ENCODE measurements at regions not wholly inside any gene's neighbourhood (a gene's known extent, or its start where the extent isn't known, plus 50 kb on each side); places are given as distances from the start of the nearest gene placed in this dataset.

GRCh38 chr3:88661433-88661824 lies 446.0 kb upstream of the EPHA3 start:
- no peaks in the 10 kb centered on the region for H3K36me3 ChIP-seq (ENCODE audit: control insufficient read depth, insufficient read depth, low read length)
- no peak overlapping the region for H3K27ac ChIP-seq (ENCODE audit: low read depth, low read length)
- no peak overlapping the region for H3K4me3 ChIP-seq (ENCODE audit: low read depth, low read length)
- H3K27me3 ChIP-seq (ENCODE audit: control insufficient read depth, insufficient read depth, low read length): no peaks in the 10 kb centered on the region
- H3K4me1 ChIP-seq (ENCODE audit: control insufficient read depth, insufficient read depth, low read length): no peaks in the 10 kb centered on the region
- H3K9ac ChIP-seq (ENCODE audit: low read depth, low read length): no peak overlapping the region
- no peaks in the 10 kb centered on the region for H3K9me3 ChIP-seq (ENCODE audit: control insufficient read depth, insufficient read depth, low read length)

DNA sequence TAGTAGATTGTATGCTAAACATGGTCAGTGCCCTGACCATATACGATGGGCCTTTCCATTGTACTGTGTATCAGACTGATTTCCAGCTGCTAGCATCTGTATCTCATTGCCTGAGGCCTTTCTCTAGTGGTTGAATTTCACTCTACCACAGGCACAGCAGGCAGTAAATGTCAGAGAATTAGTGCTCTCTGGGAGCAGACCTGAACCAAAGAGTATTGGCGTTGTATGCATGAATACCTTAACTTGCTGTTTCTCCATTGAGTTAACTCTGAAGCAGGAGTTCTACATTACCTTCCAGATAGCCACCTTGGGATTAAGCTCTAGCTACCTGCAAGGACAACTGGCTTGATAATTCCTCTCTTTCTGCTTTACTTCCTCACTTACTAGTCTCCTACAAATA lies 439.2 kb upstream of the EPHA3 start:
- Histone ChIP-seq H3K9me3 (ENCODE audit: control insufficient read depth, insufficient read depth, low read length) (no peaks in the 10 kb centered on the region), H3K27ac (ENCODE audit: low read depth, low read length) (no peak overlapping the region), H3K36me3 (ENCODE audit: control insufficient read depth, insufficient read depth, low read length) (no peaks in the 10 kb centered on the region), H3K4me1 (ENCODE audit: control insufficient read depth, insufficient read depth, low read length) (no peaks in the 10 kb centered on the region), H3K27me3 (ENCODE audit: control insufficient read depth, insufficient read depth, low read length) (no peaks in the 10 kb centered on the region), H3K9ac (ENCODE audit: low read depth, low read length) (no peak overlapping the region), H3K4me3 (ENCODE audit: low read depth, low read length) (no peak overlapping the region)

- Histone ChIP-seq H3K27ac (ENCODE audit: low read depth, low read length) (no peak overlapping the region), H3K4me1 (ENCODE audit: control insufficient read depth, insufficient read depth, low read length) (no peaks in the 10 kb centered on the region), H3K4me3 (ENCODE audit: low read depth, low read length) (no peak overlapping the region), H3K36me3 (ENCODE audit: control insufficient read depth, insufficient read depth, low read length) (no peaks in the 10 kb centered on the region), H3K9ac (ENCODE audit: low read depth, low read length) (no peak overlapping the region), H3K9me3 (ENCODE audit: control insufficient read depth, insufficient read depth, low read length) (no peaks in the 10 kb centered on the region), H3K27me3 (ENCODE audit: control insufficient read depth, insufficient read depth, low read length) (no peaks in the 10 kb centered on the region)
These were observed 435.8 kb upstream of the EPHA3 start for GRCh38 chr3:88671573-88671972.

- H3K9ac ChIP-seq (ENCODE audit: low read depth, low read length): no peak overlapping the region
- no peaks in the 10 kb centered on the region for H3K27me3 ChIP-seq (ENCODE audit: control insufficient read depth, insufficient read depth, low read length)
- no peaks in the 10 kb centered on the region for H3K36me3 ChIP-seq (ENCODE audit: control insufficient read depth, insufficient read depth, low read length)
- H3K4me1 ChIP-seq (ENCODE audit: control insufficient read depth, insufficient read depth, low read length): no peaks in the 10 kb centered on the region
- H3K9me3 ChIP-seq (ENCODE audit: control insufficient read depth, insufficient read depth, low read length): no peaks in the 10 kb centered on the region
- no peak overlapping the region for H3K4me3 ChIP-seq (ENCODE audit: low read depth, low read length)
- H3K27ac ChIP-seq (ENCODE audit: low read depth, low read length): no peak overlapping the region
These were observed 430.1 kb upstream of the EPHA3 start for GRCh38 chr3:88677298-88677697.

DNA sequence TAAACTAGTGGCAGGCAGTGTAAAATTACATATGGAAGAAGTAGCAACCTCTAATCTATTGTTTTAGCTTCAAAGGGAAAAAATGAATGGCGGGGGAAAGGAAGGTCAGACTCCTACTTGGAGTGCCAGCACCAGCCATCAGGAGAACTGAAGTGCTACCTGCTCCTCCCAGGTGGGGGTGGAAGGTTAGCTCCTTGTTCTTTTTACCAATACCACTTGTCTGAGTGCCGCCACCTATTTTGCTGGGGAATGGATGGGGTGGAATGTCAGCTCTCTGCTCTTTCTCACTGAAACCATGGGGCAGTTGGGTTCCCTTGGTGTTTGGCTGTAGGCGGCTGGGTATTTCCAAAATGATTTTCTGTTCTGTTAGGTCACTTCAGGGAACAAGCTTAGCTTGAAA lies 428.7 kb upstream of the EPHA3 start:
- no peak overlapping the region for H3K4me3 ChIP-seq (ENCODE audit: low read depth, low read length)
- no peaks in the 10 kb centered on the region for H3K4me1 ChIP-seq (ENCODE audit: control insufficient read depth, insufficient read depth, low read length)
- no peaks in the 10 kb centered on the region for H3K36me3 ChIP-seq (ENCODE audit: control insufficient read depth, insufficient read depth, low read length)
- no peaks in the 10 kb centered on the region for H3K9me3 ChIP-seq (ENCODE audit: control insufficient read depth, insufficient read depth, low read length)
- H3K9ac ChIP-seq (ENCODE audit: low read depth, low read length): no peak overlapping the region
- H3K27ac ChIP-seq (ENCODE audit: low read depth, low read length): no peak overlapping the region
- H3K27me3 ChIP-seq (ENCODE audit: control insufficient read depth, insufficient read depth, low read length): no peaks in the 10 kb centered on the region

- no peak overlapping the region for H3K27ac ChIP-seq (ENCODE audit: low read depth, low read length)
- H3K4me3 ChIP-seq (ENCODE audit: low read depth, low read length): no peak overlapping the region
- H3K36me3 ChIP-seq (ENCODE audit: control insufficient read depth, insufficient read depth, low read length): no peaks in the 10 kb centered on the region
- H3K4me1 ChIP-seq (ENCODE audit: control insufficient read depth, insufficient read depth, low read length): no peaks in the 10 kb centered on the region
- H3K9me3 ChIP-seq (ENCODE audit: control insufficient read depth, insufficient read depth, low read length): no peaks in the 10 kb centered on the region
- H3K27me3 ChIP-seq (ENCODE audit: control insufficient read depth, insufficient read depth, low read length): no peaks in the 10 kb centered on the region
- H3K9ac ChIP-seq (ENCODE audit: low read depth, low read length): no peak overlapping the region
These were observed 417.1 kb upstream of the EPHA3 start for GRCh38 chr3:88690287-88690686.

DNA sequence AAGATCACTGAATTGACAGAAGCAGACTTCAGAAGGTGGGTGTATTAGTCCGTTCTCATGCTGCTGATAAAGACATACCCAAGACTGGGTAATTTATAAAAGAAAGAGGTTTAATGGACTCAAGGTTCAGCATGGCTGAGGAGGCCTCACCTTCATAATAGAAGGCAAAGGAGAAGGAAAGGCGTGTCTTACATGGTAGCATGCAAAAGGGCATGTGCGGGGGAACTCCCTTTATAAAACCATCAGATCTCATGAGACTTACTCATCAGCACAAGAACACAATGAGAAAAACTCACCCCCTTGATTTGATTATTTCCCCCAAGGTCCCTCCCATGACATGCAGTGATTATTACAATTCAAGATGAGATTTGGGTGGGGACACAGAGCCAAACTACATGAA lies 416.3 kb upstream of the EPHA3 start:
- H3K27me3 ChIP-seq (ENCODE audit: control insufficient read depth, insufficient read depth, low read length): no peaks in the 10 kb centered on the region
- no peaks in the 10 kb centered on the region for H3K4me1 ChIP-seq (ENCODE audit: control insufficient read depth, insufficient read depth, low read length)
- H3K36me3 ChIP-seq (ENCODE audit: control insufficient read depth, insufficient read depth, low read length): no peaks in the 10 kb centered on the region
- H3K4me3 ChIP-seq (ENCODE audit: low read depth, low read length): no peak overlapping the region
- H3K9me3 ChIP-seq (ENCODE audit: control insufficient read depth, insufficient read depth, low read length): no peaks in the 10 kb centered on the region
- no peak overlapping the region for H3K27ac ChIP-seq (ENCODE audit: low read depth, low read length)
- H3K9ac ChIP-seq (ENCODE audit: low read depth, low read length): no peak overlapping the region

GRCh38 chr3:88703501-88704059 lies 403.8 kb upstream of the EPHA3 start:
- no peaks in the 10 kb centered on the region for H3K4me1 ChIP-seq (ENCODE audit: control insufficient read depth, insufficient read depth, low read length)
- no peaks in the 10 kb centered on the region for H3K27me3 ChIP-seq (ENCODE audit: control insufficient read depth, insufficient read depth, low read length)
- no peaks in the 10 kb centered on the region for H3K36me3 ChIP-seq (ENCODE audit: control insufficient read depth, insufficient read depth, low read length)

GRCh38 chr3:88704338-88704737 lies 403.1 kb upstream of the EPHA3 start:
- no peak overlapping the region for H3K4me3 ChIP-seq (ENCODE audit: low read depth, low read length)
- no peak overlapping the region for H3K9ac ChIP-seq (ENCODE audit: low read depth, low read length)
- H3K4me1 ChIP-seq (ENCODE audit: control insufficient read depth, insufficient read depth, low read length): no peaks in the 10 kb centered on the region
- no peaks in the 10 kb centered on the region for H3K36me3 ChIP-seq (ENCODE audit: control insufficient read depth, insufficient read depth, low read length)
- no peaks in the 10 kb centered on the region for H3K9me3 ChIP-seq (ENCODE audit: control insufficient read depth, insufficient read depth, low read length)
- H3K27ac ChIP-seq (ENCODE audit: low read depth, low read length): no peak overlapping the region
- H3K27me3 ChIP-seq (ENCODE audit: control insufficient read depth, insufficient read depth, low read length): no peaks in the 10 kb centered on the region

More at GRCh38 chr3:88703501-88704059, 403.8 kb upstream of the EPHA3 start:
- Histone ChIP-seq H3K27ac (ENCODE audit: low read depth, low read length) (no peak overlapping the region), H3K4me3 (ENCODE audit: low read depth, low read length) (no peak overlapping the region), H3K9ac (ENCODE audit: low read depth, low read length) (no peak overlapping the region), H3K9me3 (ENCODE audit: control insufficient read depth, insufficient read depth, low read length) (no peaks in the 10 kb centered on the region)

GRCh38 chr3:88707837-88708236 lies 399.6 kb upstream of the EPHA3 start:
- no peak overlapping the region for H3K4me3 ChIP-seq (ENCODE audit: low read depth, low read length)
- H3K36me3 ChIP-seq (ENCODE audit: control insufficient read depth, insufficient read depth, low read length): no peaks in the 10 kb centered on the region
- H3K27ac ChIP-seq (ENCODE audit: low read depth, low read length): no peak overlapping the region
- H3K27me3 ChIP-seq (ENCODE audit: control insufficient read depth, insufficient read depth, low read length): no peaks in the 10 kb centered on the region
- no peaks in the 10 kb centered on the region for H3K9me3 ChIP-seq (ENCODE audit: control insufficient read depth, insufficient read depth, low read length)
- no peaks in the 10 kb centered on the region for H3K4me1 ChIP-seq (ENCODE audit: control insufficient read depth, insufficient read depth, low read length)
- H3K9ac ChIP-seq (ENCODE audit: low read depth, low read length): no peak overlapping the region

GRCh38 chr3:88712552-88712951 lies 394.9 kb upstream of the EPHA3 start:
- H3K27me3 ChIP-seq (ENCODE audit: control insufficient read depth, insufficient read depth, low read length): no peaks in the 10 kb centered on the region
- H3K9ac ChIP-seq (ENCODE audit: low read depth, low read length): no peak overlapping the region
- H3K27ac ChIP-seq (ENCODE audit: low read depth, low read length): no peak overlapping the region
- H3K4me1 ChIP-seq (ENCODE audit: control insufficient read depth, insufficient read depth, low read length): no peaks in the 10 kb centered on the region
- H3K9me3 ChIP-seq (ENCODE audit: control insufficient read depth, insufficient read depth, low read length): no peaks in the 10 kb centered on the region
- no peaks in the 10 kb centered on the region for H3K36me3 ChIP-seq (ENCODE audit: control insufficient read depth, insufficient read depth, low read length)
- no peak overlapping the region for H3K4me3 ChIP-seq (ENCODE audit: low read depth, low read length)

DNA sequence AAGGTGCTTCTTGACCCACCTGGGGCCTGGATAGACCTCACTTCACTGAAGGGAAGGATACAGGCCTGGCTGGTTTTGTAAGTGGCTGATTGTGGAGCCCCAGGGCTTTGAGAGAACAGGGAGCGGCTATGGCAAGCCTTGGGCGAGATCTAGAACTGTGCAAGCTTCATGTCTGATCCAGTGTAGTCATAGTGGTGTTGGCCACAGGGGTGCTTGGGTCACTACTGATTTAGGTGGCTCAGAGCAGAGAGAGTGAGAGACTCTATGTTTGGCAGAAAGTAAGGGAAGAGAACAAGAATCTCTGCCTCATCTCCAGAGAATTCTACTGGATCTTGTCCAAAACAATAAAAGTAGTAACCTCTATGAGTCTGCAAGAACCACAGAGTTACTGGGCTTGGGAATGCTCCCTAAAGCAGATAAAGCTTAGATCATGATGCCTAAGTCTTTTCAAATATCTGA lies 394.2 kb upstream of the EPHA3 start:
- H3K9me3 ChIP-seq (ENCODE audit: control insufficient read depth, insufficient read depth, low read length): no peaks in the 10 kb centered on the region
- no peak overlapping the region for H3K27ac ChIP-seq (ENCODE audit: low read depth, low read length)
- no peak overlapping the region for H3K9ac ChIP-seq (ENCODE audit: low read depth, low read length)
- H3K4me3 ChIP-seq (ENCODE audit: low read depth, low read length): no peak overlapping the region
- no peaks in the 10 kb centered on the region for H3K36me3 ChIP-seq (ENCODE audit: control insufficient read depth, insufficient read depth, low read length)
- no peaks in the 10 kb centered on the region for H3K4me1 ChIP-seq (ENCODE audit: control insufficient read depth, insufficient read depth, low read length)
- no peaks in the 10 kb centered on the region for H3K27me3 ChIP-seq (ENCODE audit: control insufficient read depth, insufficient read depth, low read length)
